DND-41 (cell line): ENCODE measurements at regions not wholly inside any gene's neighbourhood (a gene's known extent, or its start where the extent isn't known, plus 50 kb on each side); places are given as distances from the start of the nearest gene placed in this dataset.

Experiments
- ATAC-seq: fragments of 200-7000 bp; cut with Tn5 transposase; 3 replicates; pipeline ENCODE4 v1.9.1; 2021; ENCODE audit warnings: low read depth; ENCODE audit not compliant: insufficient read depth
- DNase-seq: peaks from one replicate; pipeline ENCODE4 v3.0.0-alpha.2; 2020
- H2AFZ ChIP-seq: 2 replicates; pipeline ENCODE4 v1.6.0; 2012; ENCODE audit warnings: low read depth, low read length
- H3K27ac ChIP-seq: 2 replicates; pipeline ENCODE4 v1.5.1; 2012; ENCODE audit warnings: low read length, inconsistent platforms
- H3K27me3 ChIP-seq: fragments of 200-600 bp; sonication (generic); 2 replicates; pipeline ENCODE4 v1.6.0; 2012; ENCODE audit warnings: low read length, mild to moderate bottlenecking, inconsistent platforms; ENCODE audit not compliant: insufficient read depth, poor library complexity
- H3K36me3 ChIP-seq: 2 replicates; pipeline ENCODE4 v1.5.1; 2012; ENCODE audit warnings: low read length, inconsistent platforms; ENCODE audit not compliant: insufficient read depth
- H3K4me1 ChIP-seq: 2 replicates; pipeline ENCODE4 v1.5.1; 2012; ENCODE audit warnings: mild to moderate bottlenecking, low read length; ENCODE audit not compliant: insufficient read depth
- H3K4me2 ChIP-seq: 2 replicates; pipeline ENCODE4 v1.6.0; 2012; ENCODE audit warnings: mild to moderate bottlenecking, moderate library complexity, low read length, inconsistent platforms; ENCODE audit not compliant: insufficient read depth
- H3K4me3 ChIP-seq, 2 experiments: fragments of 200-600 bp in 1 of 2; shearing (Covaris generic) in 1 of 2; 2 replicates each; pipeline ENCODE4 v1.5.1; 2012 to 2016; ENCODE audit warnings: inconsistent platforms in 2 of 2, low read length in 2 of 2, mild to moderate bottlenecking in 2 of 2, low read depth in 1 of 2, moderate library complexity in 1 of 2
- H3K79me2 ChIP-seq: 2 replicates; pipeline ENCODE4 v1.6.0; 2012; ENCODE audit warnings: low read length, inconsistent platforms; ENCODE audit not compliant: insufficient read depth
- H3K9ac ChIP-seq: 2 replicates; pipeline ENCODE4 v1.6.0; 2012; ENCODE audit warnings: low read depth, mild to moderate bottlenecking, inconsistent platforms, low read length, moderate library complexity
- H3K9me3 ChIP-seq: 2 replicates; pipeline ENCODE4 v1.5.1; 2012; ENCODE audit warnings: low read length, moderate library complexity, mild to moderate bottlenecking, inconsistent platforms; ENCODE audit not compliant: insufficient read depth, severe bottlenecking
- H4K20me1 ChIP-seq: 2 replicates; pipeline ENCODE4 v1.6.0; 2012; ENCODE audit warnings: low read length; ENCODE audit not compliant: insufficient read depth
- EZH2 ChIP-seq: IDR thresholded peaks from 3 replicates; pipeline ENCODE4 v1.6.1; 2012; ENCODE audit warnings: borderline replicate concordance, low read depth, mild to moderate bottlenecking, moderate library complexity, low read length, inconsistent platforms; ENCODE audit not compliant: severe bottlenecking
- TF ChIP-seq, protein P1 (sequence below): IDR thresholded peaks from 2 replicates; pipeline ENCODE4 v1.5.1; 2012; ENCODE audit warnings: borderline replicate concordance, low read length, moderate library complexity, mild to moderate bottlenecking; ENCODE audit not compliant: poor library complexity, severe bottlenecking; ENCODE audit errors: extremely low read depth

DNA sequence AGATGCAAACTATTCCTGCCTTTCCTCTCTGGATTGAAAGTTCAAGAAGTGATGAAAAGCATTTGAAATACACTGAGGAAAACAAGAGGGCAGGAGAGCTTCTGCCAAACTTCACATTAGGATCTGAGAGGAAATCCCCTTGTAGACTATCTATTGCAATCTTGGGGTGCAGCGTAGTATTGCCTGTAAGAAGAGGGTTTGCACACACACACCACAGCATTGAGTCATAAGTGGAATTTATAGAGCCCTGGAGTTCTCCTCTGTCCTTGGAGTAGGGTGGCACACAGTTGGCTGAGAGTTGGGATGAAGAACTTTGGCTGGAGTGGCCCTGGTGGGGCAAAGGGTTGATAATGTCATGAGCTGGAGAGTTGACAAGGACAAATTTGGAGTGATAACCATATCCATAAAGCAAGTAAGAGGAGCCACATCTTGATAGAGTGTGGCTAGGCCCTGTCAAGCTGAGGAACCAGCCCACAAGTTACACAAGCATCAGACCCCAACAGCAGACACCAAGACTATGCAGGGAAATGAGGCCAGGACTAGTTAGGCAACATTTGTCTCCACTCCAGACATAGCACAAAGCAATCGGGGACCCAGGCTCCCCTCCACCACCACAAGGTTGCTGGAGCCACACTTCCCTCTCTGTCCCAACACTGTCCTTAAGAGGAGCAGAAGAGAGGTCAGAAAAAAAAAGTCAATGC, 520.9 kb downstream of the KLF5 start:
- H3K9ac ChIP-seq, result no peak overlapping the region
- TF ChIP-seq EZH2, result no peak
- TF ChIP-seq, protein P1, sequence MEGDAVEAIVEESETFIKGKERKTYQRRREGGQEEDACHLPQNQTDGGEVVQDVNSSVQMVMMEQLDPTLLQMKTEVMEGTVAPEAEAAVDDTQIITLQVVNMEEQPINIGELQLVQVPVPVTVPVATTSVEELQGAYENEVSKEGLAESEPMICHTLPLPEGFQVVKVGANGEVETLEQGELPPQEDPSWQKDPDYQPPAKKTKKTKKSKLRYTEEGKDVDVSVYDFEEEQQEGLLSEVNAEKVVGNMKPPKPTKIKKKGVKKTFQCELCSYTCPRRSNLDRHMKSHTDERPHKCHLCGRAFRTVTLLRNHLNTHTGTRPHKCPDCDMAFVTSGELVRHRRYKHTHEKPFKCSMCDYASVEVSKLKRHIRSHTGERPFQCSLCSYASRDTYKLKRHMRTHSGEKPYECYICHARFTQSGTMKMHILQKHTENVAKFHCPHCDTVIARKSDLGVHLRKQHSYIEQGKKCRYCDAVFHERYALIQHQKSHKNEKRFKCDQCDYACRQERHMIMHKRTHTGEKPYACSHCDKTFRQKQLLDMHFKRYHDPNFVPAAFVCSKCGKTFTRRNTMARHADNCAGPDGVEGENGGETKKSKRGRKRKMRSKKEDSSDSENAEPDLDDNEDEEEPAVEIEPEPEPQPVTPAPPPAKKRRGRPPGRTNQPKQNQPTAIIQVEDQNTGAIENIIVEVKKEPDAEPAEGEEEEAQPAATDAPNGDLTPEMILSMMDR, result no peak
- H4K20me1 ChIP-seq, result no peaks in the 10 kb centered on the region
- DNase-seq (no peak), ATAC-seq (no peak)
- no peaks in the 10 kb centered on the region for H3K9me3 ChIP-seq
- H3K4me1 ChIP-seq, result no peaks in the 10 kb centered on the region
- H3K36me3 ChIP-seq, result no peaks in the 10 kb centered on the region
- H3K4me2 ChIP-seq, result no peak overlapping the region
- no peak overlapping the region for H3K4me3 ChIP-seq
- no peaks in the 10 kb centered on the region for H3K27me3 ChIP-seq
- H3K79me2 ChIP-seq, result no peaks in the 10 kb centered on the region
- H3K27ac ChIP-seq, result no peak overlapping the region
- H2AFZ ChIP-seq, result no peak overlapping the region

- Histone ChIP-seq H4K20me1 (no peaks in the 10 kb centered on the region), H3K9me3 (no peaks in the 10 kb centered on the region), H3K4me2 (no peak overlapping the region), H3K27ac (no peak overlapping the region), H3K4me3 (no peak overlapping the region), H3K36me3 (no peaks in the 10 kb centered on the region), H3K9ac (no peak overlapping the region), H3K27me3 (no peaks in the 10 kb centered on the region), H3K79me2 (no peaks in the 10 kb centered on the region), H2AFZ (no peak overlapping the region), H3K4me1 (no peaks in the 10 kb centered on the region)
- no peak for ATAC-seq
- DNase-seq, result no peak
- TF ChIP-seq, protein P1, result no peak
- no peak for TF ChIP-seq EZH2
Observed at GRCh38 chr13:73578251-73578875, 519.6 kb downstream of the KLF5 start.

DNA sequence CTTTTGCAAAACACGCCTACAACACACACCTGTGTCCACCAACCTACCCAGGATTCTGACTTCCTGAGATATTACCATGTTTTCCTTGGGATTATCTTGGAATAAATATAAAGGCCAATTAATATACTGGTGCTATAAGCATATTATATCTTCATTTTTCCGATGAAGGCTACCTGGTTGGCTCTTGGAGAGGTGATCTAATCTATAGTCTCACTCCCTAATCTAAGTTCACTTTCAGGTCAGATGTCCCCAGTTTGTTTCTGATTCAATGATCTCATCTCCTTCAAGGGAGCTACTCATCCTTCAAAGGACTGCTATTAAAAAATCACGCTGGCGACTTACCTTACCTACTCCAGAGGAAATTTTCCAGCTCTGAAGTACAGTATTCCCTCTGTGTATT, 517.5 kb downstream of the KLF5 start:
- ATAC-seq (no peak), DNase-seq (no peak)
- H3K9ac ChIP-seq, result no peak overlapping the region
- no peaks in the 10 kb centered on the region for H3K79me2 ChIP-seq
- H3K9me3 ChIP-seq, result no peaks in the 10 kb centered on the region
- H4K20me1 ChIP-seq, result no peaks in the 10 kb centered on the region
- H3K27ac ChIP-seq, result no peak overlapping the region
- TF ChIP-seq, protein P1, result no peak
- TF ChIP-seq EZH2, result no peak
- no peak overlapping the region for H3K4me3 ChIP-seq
- no peaks in the 10 kb centered on the region for H3K4me1 ChIP-seq
- no peaks in the 10 kb centered on the region for H3K27me3 ChIP-seq
- H3K36me3 ChIP-seq, result no peaks in the 10 kb centered on the region
- H2AFZ ChIP-seq, result no peak overlapping the region
- no peak overlapping the region for H3K4me2 ChIP-seq
